ENCODE measurements at regions not wholly inside any gene's neighbourhood (a gene's known extent, or its start where the extent isn't known, plus 50 kb on each side); places are given as distances from the start of the nearest gene placed in this dataset.

- POLR2A ChIA-PET (ENCODE audit: unreplicated experiment): interaction anchor here (0.7 kb wide), 1 partner anchor 276 kb away, joined by 3 read pairs; no protein-coding TSS in a partner anchor
- Histone ChIP-seq H3K4me2 (no peak overlapping the region), H3K27ac (no peak overlapping the region), H3K4me3 (no peak overlapping the region), H3K4me1 (replicated peaks; ENCODE audit: insufficient read depth) (no peaks in the 10 kb centered on the region), H3K27me3 (ENCODE audit: insufficient read depth, low read depth) (peaks cover 67% of the 10 kb centered on the region), H3K9me3 (ENCODE audit: insufficient read depth, low read depth) (no peaks in the 10 kb centered on the region), H3F3A (ENCODE audit: insufficient read depth, low read depth) (no peaks in the 10 kb centered on the region), H4K20me1 (ENCODE audit: insufficient read depth) (no peaks in the 10 kb centered on the region), H3K36me3 (ENCODE audit: low read depth) (no peaks in the 10 kb centered on the region), H3K79me2 (ENCODE audit: low read depth) (no peaks in the 10 kb centered on the region), H3K9me2 (ENCODE audit: insufficient read depth) (0 out of 2 replicates have a peak, but pooled peaks cover 3% of the 10 kb centered on the region), H2AFZ (no peak overlapping the region)
- TF ChIP-seq CTCF (conservative IDR thresholded peaks at IDR 0.05): no peak
- no peak for TF ChIP-seq EZH2 (IDR thresholded peaks at IDR 0.05; ENCODE audit: low read depth)
- intact Hi-C loops (cut with micrococcal nuclease; ENCODE audit: unreplicated experiment): no loop called here
- no peak for DNase-seq
- no TSS peak for BruUV-seq (replicated peaks)
- CTCF ChIA-PET: no interaction called here
Measured at GRCh38 chr14:76585616-76586015, 175.7 kb upstream of the VASH1 start.

- no peaks in the 10 kb centered on the region for H3K9me2 ChIP-seq (ENCODE audit: insufficient read depth)
- TF ChIP-seq EZH2 (IDR thresholded peaks at IDR 0.05; ENCODE audit: low read depth) (no peak), CTCF (conservative IDR thresholded peaks at IDR 0.05) (no peak)
- no peak overlapping the region for H3K27ac ChIP-seq
- ChIA-PET CTCF (no interaction called here), POLR2A (ENCODE audit: unreplicated experiment) (no interaction called here)
- no peak overlapping the region for H3K4me2 ChIP-seq
- no peak overlapping the region for H3K4me3 ChIP-seq
- no peaks in the 10 kb centered on the region for H3K36me3 ChIP-seq (ENCODE audit: low read depth)
- intact Hi-C loops (cut with micrococcal nuclease; ENCODE audit: unreplicated experiment): no loop called here
- no peak for DNase-seq
- no peaks in the 10 kb centered on the region for H3K9me3 ChIP-seq (ENCODE audit: insufficient read depth, low read depth)
- H3K4me1 ChIP-seq (replicated peaks; ENCODE audit: insufficient read depth): no peaks in the 10 kb centered on the region
- H4K20me1 ChIP-seq (ENCODE audit: insufficient read depth): no peaks in the 10 kb centered on the region
- BruUV-seq (replicated peaks): no TSS peak
- no peak overlapping the region for H2AFZ ChIP-seq
- peaks cover 87% of the 10 kb centered on the region for H3K27me3 ChIP-seq (ENCODE audit: insufficient read depth, low read depth)
- no peaks in the 10 kb centered on the region for H3F3A ChIP-seq (ENCODE audit: insufficient read depth, low read depth)
- no peaks in the 10 kb centered on the region for H3K79me2 ChIP-seq (ENCODE audit: low read depth)
Measured at GRCh38 chr14:76589246-76589645, 172.0 kb upstream of the VASH1 start.

- ChIA-PET CTCF (interaction anchor here (0.6 kb wide), 1 partner anchor 119 kb away, joined by 11 read pairs; no protein-coding TSS in a partner anchor), POLR2A (ENCODE audit: unreplicated experiment) (no interaction called here)
- no peaks in the 10 kb centered on the region for H4K20me1 ChIP-seq (ENCODE audit: insufficient read depth)
- no peak overlapping the region for H3K4me3 ChIP-seq
- no peak overlapping the region for H2AFZ ChIP-seq
- H3K79me2 ChIP-seq (ENCODE audit: low read depth): no peaks in the 10 kb centered on the region
- DNase-seq: no peak
- no peaks in the 10 kb centered on the region for H3F3A ChIP-seq (ENCODE audit: insufficient read depth, low read depth)
- intact Hi-C loops (cut with micrococcal nuclease; ENCODE audit: unreplicated experiment): no loop called here
- H3K36me3 ChIP-seq (ENCODE audit: low read depth): no peaks in the 10 kb centered on the region
- no TSS peak for BruUV-seq (replicated peaks)
- H3K9me2 ChIP-seq (ENCODE audit: insufficient read depth): no peaks in the 10 kb centered on the region
- H3K4me1 ChIP-seq (replicated peaks; ENCODE audit: insufficient read depth): no peaks in the 10 kb centered on the region
- H3K27ac ChIP-seq: no peak overlapping the region
- TF ChIP-seq EZH2 (IDR thresholded peaks at IDR 0.05; ENCODE audit: low read depth): no peak
- TF ChIP-seq CTCF (conservative IDR thresholded peaks at IDR 0.05): no peak
- no peaks in the 10 kb centered on the region for H3K9me3 ChIP-seq (ENCODE audit: insufficient read depth, low read depth)
- H3K27me3 ChIP-seq (ENCODE audit: insufficient read depth, low read depth): peaks cover 86% of the 10 kb centered on the region
- no peak overlapping the region for H3K4me2 ChIP-seq
Measured at GRCh38 chr14:76591266-76591665, 170.0 kb upstream of the VASH1 start.

All from PC-9 (cell line).